NCI-H446 (cell line): ENCODE measurements at regions not wholly inside any gene's neighbourhood (a gene's known extent, or its start where the extent isn't known, plus 50 kb on each side); places are given as distances from the start of the nearest gene placed in this dataset.
A peak's percentile ranks its signal among the peaks of the same experiment; 100 is the strongest.

Experiments used
- DNase-seq, 2 experiments: peaks; one replicate each; lab custom pipeline; 2025; lab: John Stamatoyannopoulos, UW

GRCh38 chr1:98382986-98383740 is 278.4 kb upstream of the SNX7 start:
- DNase-seq: peak in 1 of 2 experiments; percentile 23

GRCh38 chr1:98382586-98382985 is 278.9 kb upstream of the SNX7 start:
- DNase-seq: no peak

- DNase-seq: no peak
Observed at GRCh38 chr1:98374098-98374497, 287.4 kb upstream of the SNX7 start.

- no peak for DNase-seq
Observed at GRCh38 chr1:98373056-98373455, 288.5 kb upstream of the SNX7 start.

- no peak for DNase-seq
Observed at GRCh38 chr1:98371764-98372163, 289.8 kb upstream of the SNX7 start.

GRCh38 chr1:98369463-98369862 is 292.1 kb upstream of the SNX7 start:
- no peak for DNase-seq

- DNase-seq: no peak
Observed at GRCh38 chr1:98368995-98369394, 292.5 kb upstream of the SNX7 start.

- no peak for DNase-seq
Observed at GRCh38 chr1:98367426-98367825, 294.1 kb upstream of the SNX7 start.

- no peak for DNase-seq
Observed at GRCh38 chr1:98366343-98366742, 295.2 kb upstream of the SNX7 start.

- DNase-seq: no peak
Observed at GRCh38 chr1:98364544-98364943, 297.0 kb upstream of the SNX7 start.

GRCh38 chr1:98360864-98361263 is 300.7 kb upstream of the SNX7 start:
- DNase-seq: no peak

- DNase-seq: peak in 1 of 2 experiments; percentile 52
Observed at GRCh38 chr1:98355656-98356383, 305.7 kb upstream of the SNX7 start.

- peak in 1 of 2 experiments; percentile 38 for DNase-seq
Observed at GRCh38 chr1:98352378-98352777, 309.1 kb upstream of the SNX7 start.

GRCh38 chr1:98351561-98351960 is 310.0 kb upstream of the SNX7 start:
- DNase-seq: no peak

GRCh38 chr1:98345417-98345816 is 316.1 kb upstream of the SNX7 start:
- no peak for DNase-seq

- DNase-seq: no peak
Observed at GRCh38 chr1:98344731-98345130, 316.8 kb upstream of the SNX7 start.

GRCh38 chr1:98342566-98342965 is 319.0 kb upstream of the SNX7 start:
- no peak for DNase-seq

- DNase-seq: no peak
Observed at GRCh38 chr1:98340511-98340910, 321.0 kb upstream of the SNX7 start.

- DNase-seq: no peak
Observed at GRCh38 chr1:98336472-98337083, 324.9 kb upstream of the SNX7 start.

- DNase-seq: no peak
Observed at GRCh38 chr1:98333936-98334335, 327.6 kb upstream of the SNX7 start.

- no peak for DNase-seq
Observed at GRCh38 chr1:98333406-98333805, 328.1 kb upstream of the SNX7 start.

- DNase-seq: no peak
Observed at GRCh38 chr1:98331718-98332311, 329.7 kb upstream of the SNX7 start.

GRCh38 chr1:98331243-98331642 is 330.3 kb upstream of the SNX7 start:
- no peak for DNase-seq
